Brain pericyte (primary cell): ENCODE measurements at regions not wholly inside any gene's neighbourhood (a gene's known extent, or its start where the extent isn't known, plus 50 kb on each side); places are given as distances from the start of the nearest gene placed in this dataset.
"Not testable (repeated sequence)": the region's sequence is repeated elsewhere in the genome, so short reads cannot be mapped to it uniquely, and the experiment has no call there.

ENCODE experiments used
- DNase-seq: peaks from one replicate; pipeline ENCODE4 v3.0.0-alpha.2; 2012; ENCODE audit warnings: low read depth, low spot score

- DNase-seq: not testable (repeated sequence)
Measured at GRCh38 chr19:28540385-28540784, 672.6 kb downstream of the UQCRFS1 start.

GRCh38 chr19:28539759-28540158 lies 673.2 kb downstream of the UQCRFS1 start:
- no peak for DNase-seq

GRCh38 chr19:28538579-28538978 lies 674.4 kb downstream of the UQCRFS1 start:
- not testable (repeated sequence) for DNase-seq

- no peak for DNase-seq
Measured at GRCh38 chr19:28537896-28538295, 675.1 kb downstream of the UQCRFS1 start.

- no peak for DNase-seq
Measured at GRCh38 chr19:28537079-28537478, 675.9 kb downstream of the UQCRFS1 start.

GRCh38 chr19:28535352-28535775 lies 677.6 kb downstream of the UQCRFS1 start:
- no peak for DNase-seq

GRCh38 chr19:28534766-28535351 lies 678.1 kb downstream of the UQCRFS1 start:
- no peak for DNase-seq

GRCh38 chr19:28532765-28533341 lies 680.1 kb downstream of the UQCRFS1 start:
- no peak for DNase-seq

GRCh38 chr19:28531979-28532378 lies 681.0 kb downstream of the UQCRFS1 start:
- DNase-seq: no peak

GRCh38 chr19:28530406-28531035 lies 682.4 kb downstream of the UQCRFS1 start:
- DNase-seq: no peak

GRCh38 chr19:28526038-28526437 lies 686.9 kb downstream of the UQCRFS1 start:
- DNase-seq: no peak

- DNase-seq: no peak
Measured at GRCh38 chr19:28523619-28524018, 689.3 kb downstream of the UQCRFS1 start.

GRCh38 chr19:28522545-28522922 lies 690.4 kb downstream of the UQCRFS1 start:
- DNase-seq: no peak

GRCh38 chr19:28521614-28522544 lies 691.1 kb downstream of the UQCRFS1 start:
- DNase-seq: no peak

- DNase-seq: no peak
Measured at GRCh38 chr19:28520998-28521568, 691.9 kb downstream of the UQCRFS1 start.

GRCh38 chr19:28519952-28520861 lies 692.7 kb downstream of the UQCRFS1 start:
- no peak for DNase-seq

GRCh38 chr19:28519218-28519779 lies 693.7 kb downstream of the UQCRFS1 start:
- no peak for DNase-seq

GRCh38 chr19:28516415-28516872 lies 696.5 kb downstream of the UQCRFS1 start:
- DNase-seq: no peak

- DNase-seq: no peak
Measured at GRCh38 chr19:28514166-28514565, 698.8 kb downstream of the UQCRFS1 start.

- DNase-seq: no peak
Measured at GRCh38 chr19:28511655-28512054, 701.3 kb downstream of the UQCRFS1 start.
